Umbilical cord (tissue), 1 donor: ENCODE measurements at regions not wholly inside any gene's neighbourhood (a gene's known extent, or its start where the extent isn't known, plus 50 kb on each side); places are given as distances from the start of the nearest gene placed in this dataset.

ENCODE experiments used
- DNase-seq: peaks from one replicate; pipeline ENCODE4 v3.0.0-alpha.2; 2015; ENCODE audit warnings: low spot score

GRCh38 chr5:173557123-173557903 lies 59.1 kb downstream of the BOD1 start:
- peak; percentile 9 for DNase-seq

DNA sequence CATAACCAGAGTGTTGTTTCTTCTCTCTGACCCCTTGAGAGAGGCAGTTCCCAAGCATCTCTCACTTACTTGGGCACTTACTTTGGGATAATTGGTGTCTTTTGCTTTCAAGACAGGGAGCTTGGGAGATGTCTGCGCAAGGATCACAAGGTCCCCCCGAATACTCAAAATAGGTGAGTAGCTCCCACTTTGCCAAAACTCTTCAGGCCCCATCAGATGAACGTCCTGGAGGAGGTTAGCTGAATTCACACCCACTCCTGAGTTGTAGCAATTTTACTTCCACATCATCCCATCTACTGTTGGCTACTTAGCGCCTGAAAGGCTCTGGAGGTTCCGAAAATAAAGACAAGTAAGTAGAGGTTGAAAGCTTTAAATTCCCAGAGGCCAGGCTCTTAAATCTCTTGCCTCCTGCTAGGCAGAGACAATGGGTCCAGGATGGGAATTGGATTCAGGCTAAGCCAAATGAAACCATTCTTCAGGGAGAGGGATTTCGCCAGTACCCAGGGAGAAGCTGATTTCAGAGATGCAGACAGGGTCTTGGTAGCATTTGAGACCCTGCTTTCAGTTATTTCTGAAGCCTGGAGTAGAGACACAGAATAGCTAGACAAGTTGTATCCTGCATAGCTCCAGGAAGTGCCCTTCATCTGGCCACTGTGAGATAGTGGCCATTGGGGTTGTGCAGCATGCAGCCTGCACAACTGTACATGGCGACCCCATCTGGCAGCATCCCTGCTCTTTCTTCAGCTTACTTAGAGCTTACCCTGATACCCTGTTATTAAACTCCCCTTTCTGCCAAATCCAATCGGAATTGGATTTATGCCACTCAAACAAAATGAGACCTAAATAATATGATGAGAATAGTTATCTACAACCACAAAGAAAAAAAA lies 60.1 kb downstream of the BOD1 start:
- no peak for DNase-seq

GRCh38 chr5:173554989-173555705 lies 61.3 kb downstream of the BOD1 start:
- DNase-seq: no peak

- DNase-seq: no peak
Measured at GRCh38 chr5:173554038-173554955, 62.2 kb downstream of the BOD1 start.

DNA sequence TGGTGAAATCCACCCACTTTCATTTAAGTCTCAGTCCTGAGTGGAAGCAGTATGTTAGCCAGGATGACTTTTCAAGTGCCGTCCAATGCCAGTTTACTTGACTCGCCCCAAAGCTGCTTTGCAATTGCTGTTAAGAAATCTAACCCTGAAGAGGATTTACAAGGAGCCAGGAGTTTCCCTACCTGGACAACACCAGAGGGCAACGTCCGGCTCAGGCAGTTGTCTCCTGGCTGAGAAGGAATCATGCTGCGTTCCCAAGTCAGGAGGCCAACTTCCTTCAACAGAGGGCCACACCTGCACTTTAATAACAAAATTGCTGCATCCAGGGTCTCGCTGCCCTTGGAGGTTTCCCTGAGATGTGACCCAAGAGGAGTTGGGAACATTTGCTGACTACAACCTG lies 65.8 kb downstream of the BOD1 start:
- DNase-seq: no peak

GRCh38 chr5:173549644-173550043 lies 66.8 kb downstream of the BOD1 start:
- DNase-seq: no peak

- no peak for DNase-seq
Measured at GRCh38 chr5:173547579-173547978, 68.9 kb downstream of the BOD1 start.

DNA sequence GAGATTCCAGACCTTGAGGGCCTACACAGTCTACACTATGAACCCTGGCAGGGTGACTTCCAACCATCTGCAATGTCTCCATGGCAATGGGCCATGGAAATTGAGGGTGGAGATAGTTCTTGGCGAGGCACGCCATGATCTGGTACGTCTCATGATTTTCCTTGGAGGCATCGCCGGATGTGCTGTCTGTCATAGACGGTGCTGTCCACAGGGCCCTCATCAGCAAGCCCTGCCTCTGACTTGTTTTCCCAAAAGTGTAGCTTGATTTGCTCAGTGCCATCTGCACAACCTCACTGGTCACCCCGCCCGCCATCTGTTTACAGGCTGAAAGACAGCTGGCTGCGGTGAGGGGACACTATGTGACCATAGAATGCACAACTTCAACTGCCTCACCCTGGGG lies 73.5 kb downstream of the BOD1 start:
- DNase-seq: no peak

- no peak for DNase-seq
Measured at GRCh38 chr5:173542159-173542558, 74.3 kb downstream of the BOD1 start.

DNA sequence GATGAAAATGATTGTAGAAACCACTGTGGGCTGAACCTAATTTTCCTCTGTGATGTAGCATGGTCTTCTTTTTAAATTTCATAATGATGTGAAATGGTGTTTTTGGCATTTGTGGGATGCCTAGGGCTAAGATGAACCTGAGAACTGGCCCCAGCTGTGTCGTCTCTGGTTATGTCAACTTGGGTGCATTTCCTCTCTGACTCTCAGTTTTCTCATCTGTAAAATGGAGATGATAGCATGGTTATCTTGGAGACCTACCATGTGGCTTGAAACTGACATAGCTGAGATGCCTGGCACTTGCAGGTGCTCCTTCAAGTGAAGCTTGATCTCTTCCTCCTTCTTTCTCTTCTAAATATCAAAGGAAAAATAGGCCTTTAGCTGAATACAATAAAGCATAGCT lies 77.8 kb downstream of the BOD1 start:
- DNase-seq: no peak

DNA sequence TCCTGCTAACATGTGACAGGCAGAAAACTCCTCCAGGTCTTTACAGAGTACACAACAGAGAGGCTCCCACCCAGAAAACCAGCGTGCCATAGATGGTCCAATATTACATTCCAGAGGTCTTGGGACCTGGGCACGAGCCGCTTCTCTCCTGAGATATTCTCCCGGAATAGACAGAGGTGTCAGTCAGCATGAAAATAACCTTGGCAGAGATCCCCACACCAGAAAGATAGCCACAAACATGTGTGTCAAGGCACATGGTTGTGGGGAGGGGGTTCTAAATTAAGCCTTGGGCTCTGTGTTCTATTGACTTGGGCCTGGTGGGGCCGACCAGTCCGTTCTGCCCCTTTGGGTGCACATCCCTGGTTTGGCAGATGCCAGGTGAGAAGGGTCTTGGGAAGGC lies 78.4 kb downstream of the BOD1 start:
- DNase-seq: no peak

DNA sequence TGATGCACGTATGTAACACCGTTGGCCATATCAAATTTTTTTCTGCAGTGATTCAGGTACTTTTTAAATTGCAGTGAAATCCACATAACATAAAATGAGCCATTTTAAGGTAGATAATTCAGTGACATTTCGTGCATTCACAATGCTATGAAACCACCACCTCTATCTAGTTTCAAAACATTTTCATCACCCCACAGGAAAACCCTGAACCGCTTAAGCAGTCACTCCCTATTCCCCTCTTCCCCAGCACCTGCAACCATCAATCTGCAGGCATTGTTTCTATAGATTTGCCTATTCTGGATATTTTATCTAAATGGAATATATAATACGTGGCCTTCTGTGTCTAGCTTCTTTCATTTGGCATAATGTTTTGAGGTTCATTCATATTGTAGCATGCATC lies 79.2 kb downstream of the BOD1 start:
- DNase-seq: no peak

DNA sequence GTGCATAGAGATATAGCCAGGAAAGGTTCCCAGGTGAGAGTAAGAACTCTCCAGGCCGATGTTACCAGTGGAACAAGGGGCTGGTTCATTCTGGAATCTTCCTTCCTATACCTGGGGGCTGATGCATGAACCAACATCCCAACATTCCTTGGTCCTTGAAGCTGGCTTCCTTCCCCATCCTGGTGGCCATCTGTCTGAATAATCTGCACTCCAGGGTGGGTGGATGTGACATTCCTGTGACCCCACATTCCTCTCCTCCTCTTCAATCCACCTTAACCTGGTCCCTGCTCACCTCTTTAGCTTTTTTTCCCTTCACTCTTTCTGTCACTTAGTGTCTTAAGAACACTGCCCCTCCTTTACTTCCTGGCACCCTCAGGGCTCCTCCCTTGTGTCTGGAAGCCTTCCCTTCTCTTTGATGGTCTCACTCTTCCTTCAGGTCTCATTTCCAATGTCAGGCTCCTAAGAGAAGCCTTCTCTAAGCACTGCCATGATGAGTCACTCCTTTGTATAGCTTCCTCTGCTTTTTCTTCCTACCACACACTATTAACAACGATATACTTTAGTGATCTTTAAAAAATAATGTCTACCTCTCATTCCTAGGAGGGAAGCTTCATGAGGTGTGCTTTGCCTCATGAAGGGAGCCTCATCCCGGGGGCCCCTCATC lies 80.3 kb downstream of the BOD1 start:
- DNase-seq: no peak

- no peak for DNase-seq
Measured at GRCh38 chr5:173535166-173535975, 81.1 kb downstream of the BOD1 start.

DNA sequence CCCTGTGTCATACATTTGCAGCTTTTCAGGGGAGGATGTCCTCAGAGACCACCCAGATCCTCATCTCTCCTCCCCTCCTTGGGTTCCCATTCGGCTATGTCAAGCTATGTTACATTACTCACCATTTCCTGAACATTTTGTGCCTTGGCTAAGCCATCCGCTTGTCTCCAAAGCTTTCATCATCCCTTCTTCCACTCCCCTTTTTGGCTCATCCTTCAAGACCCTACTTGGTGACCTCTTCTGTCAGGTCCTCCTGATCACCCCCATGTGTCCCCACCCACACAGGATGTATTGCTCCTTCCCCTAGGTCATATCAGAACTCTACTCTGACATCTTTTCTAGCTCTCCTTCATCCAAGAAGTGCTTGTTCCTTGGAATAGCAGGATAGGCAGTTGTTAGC lies 81.8 kb downstream of the BOD1 start:
- no peak for DNase-seq

- no peak for DNase-seq
Measured at GRCh38 chr5:173534031-173534430, 82.4 kb downstream of the BOD1 start.

- no peak for DNase-seq
Measured at GRCh38 chr5:173532689-173533250, 83.7 kb downstream of the BOD1 start.

DNA sequence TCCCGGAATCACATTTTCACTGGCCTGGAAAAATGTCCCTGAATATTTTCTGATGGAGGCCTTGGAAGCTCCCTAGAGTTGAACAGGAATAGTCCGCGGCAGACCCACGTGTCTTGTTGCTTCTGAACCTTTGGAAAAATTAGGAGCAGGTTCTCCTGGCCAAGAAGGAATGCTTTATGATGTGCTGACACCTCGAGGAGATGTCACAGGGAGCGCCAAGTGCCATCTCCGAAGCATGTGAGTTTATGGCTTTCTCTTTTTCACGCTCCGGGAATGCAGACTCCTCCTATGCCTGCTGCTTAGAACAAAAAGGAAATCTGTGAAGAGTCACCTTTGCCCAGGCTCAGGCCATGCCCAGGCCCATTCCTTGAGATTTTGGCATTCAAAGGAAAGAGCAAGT lies 84.6 kb downstream of the BOD1 start:
- DNase-seq: no peak

GRCh38 chr5:173530547-173530946 lies 85.9 kb downstream of the BOD1 start:
- DNase-seq: no peak
